Prostate gland (tissue), 2 donors: ENCODE measurements at regions not wholly inside any gene's neighbourhood (a gene's known extent, or its start where the extent isn't known, plus 50 kb on each side); places are given as distances from the start of the nearest gene placed in this dataset.

Source experiments
- CTCF ChIP-seq, 4 experiments: fragments of 200-600 bp in 2 of 4; fragments of 450-650 bp in 2 of 4; sonication (generic) in 2 of 4; IDR thresholded peaks; 1 replicate in 3 of 4; 2 replicates in 1 of 4; pipeline ENCODE4 v1.5.1; 2016 to 2019; ENCODE audit warnings: antibody characterized with exemption in 4 of 4, mild to moderate bottlenecking in 2 of 4, moderate library complexity in 2 of 4
- POLR2A ChIP-seq: fragments of 450-650 bp; IDR thresholded peaks from one replicate; pipeline ENCODE4 v1.6.1; 2016; ENCODE audit warnings: antibody characterized with exemption, mild to moderate bottlenecking

GRCh38 chr11:126122863-126123262 is 60.2 kb upstream of the CDON start:
- no peak for TF ChIP-seq CTCF (IDR thresholded peaks at IDR 0.05)
- TF ChIP-seq POLR2A: no peak
